Smooth muscle cell (in vitro differentiated cells): ENCODE measurements at regions not wholly inside any gene's neighbourhood (a gene's known extent, or its start where the extent isn't known, plus 50 kb on each side); places are given as distances from the start of the nearest gene placed in this dataset.

Source experiments
- DNase-seq: peaks from one replicate; lab custom pipeline; 2025; ENCODE audit not compliant: unreplicated experiment; lab: John Stamatoyannopoulos, UW
- H2AFZ ChIP-seq: fragments of 200-600 bp; sonication (generic); 2 replicates; pipeline ENCODE4 v1.6.0; 2016; ENCODE audit warnings: antibody characterized with exemption, low read depth, mild to moderate bottlenecking
- H3F3A ChIP-seq: fragments of 200-600 bp; sonication (generic); 2 replicates; pipeline ENCODE4 v1.6.0; 2017; ENCODE audit warnings: antibody characterized with exemption, low read depth
- H3K27ac ChIP-seq: fragments of 200-600 bp; sonication (generic); 2 replicates; pipeline ENCODE4 v1.5.1; 2016; ENCODE audit warnings: low read depth, mild to moderate bottlenecking
- H3K27me3 ChIP-seq: fragments of 200-600 bp; sonication (generic); 2 replicates; pipeline ENCODE4 v1.6.1; 2016; ENCODE audit warnings: low read depth, mild to moderate bottlenecking
- H3K36me3 ChIP-seq: fragments of 200-600 bp; sonication (generic); 2 replicates; pipeline ENCODE4 v1.5.1; 2016; ENCODE audit warnings: low read depth
- H3K4me1 ChIP-seq: fragments of 200-600 bp; sonication (generic); 2 replicates; pipeline ENCODE4 v1.5.1; 2016; ENCODE audit warnings: low read depth
- H3K4me2 ChIP-seq: fragments of 200-600 bp; sonication (generic); 2 replicates; pipeline ENCODE4 v1.6.0; 2016; ENCODE audit warnings: mild to moderate bottlenecking
- H3K4me3 ChIP-seq: fragments of 200-600 bp; sonication (generic); 2 replicates; pipeline ENCODE4 v1.5.1; 2016; ENCODE audit warnings: mild to moderate bottlenecking
- H3K79me2 ChIP-seq: fragments of 200-600 bp; sonication (generic); 2 replicates; pipeline ENCODE4 v1.6.0; 2016; ENCODE audit warnings: low read depth, mild to moderate bottlenecking
- H3K9ac ChIP-seq: fragments of 200-600 bp; sonication (generic); 2 replicates; pipeline ENCODE4 v1.6.0; 2016; ENCODE audit warnings: low read depth
- H3K9me3 ChIP-seq: fragments of 200-600 bp; sonication (generic); replicated peaks from 2 replicates; pipeline ENCODE4 v1.5.1; 2016; ENCODE audit warnings: low read depth
- H4K20me1 ChIP-seq: fragments of 200-600 bp; sonication (generic); 2 replicates; pipeline ENCODE4 v1.6.0; 2016; ENCODE audit warnings: low read depth
- WGBS: methylation state at CpG from one replicate; pipeline ENCODE4 v1.1.7; 2016; ENCODE audit warnings: low lambda C conversion rate; 5-methylcytosine and 5-hydroxymethylcytosine counted together
- TF ChIP-seq, protein P1 (sequence below): fragments of 200-600 bp; sonication (generic); IDR thresholded peaks from 2 replicates; pipeline ENCODE4 v1.5.1; 2017; ENCODE audit warnings: borderline replicate concordance, mild to moderate bottlenecking, antibody characterized with exemption; ENCODE audit not compliant: insufficient read depth, poor library complexity, severe bottlenecking

DNA sequence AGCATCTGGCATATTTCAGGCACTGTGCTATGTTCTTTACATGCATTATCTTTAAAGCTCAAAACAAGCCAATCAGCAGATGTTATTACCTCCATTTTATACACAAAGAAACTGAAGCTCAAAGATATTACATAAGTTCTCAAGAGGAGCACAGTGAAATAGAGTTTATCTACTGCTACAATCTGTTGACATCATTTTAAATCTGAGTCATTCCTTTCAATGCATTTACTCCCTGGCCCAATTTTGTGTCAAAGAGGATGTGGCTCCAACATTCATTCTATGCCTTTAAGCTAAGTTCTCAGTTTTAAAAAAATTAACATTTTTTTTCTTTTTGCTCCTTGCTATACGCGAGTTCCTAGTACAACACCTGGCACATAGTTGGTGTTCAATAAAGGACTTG is 486.3 kb upstream of the ZNF462 start:
- 82% methylated on average over 2 of the region's 2 CpGs for WGBS
- Histone ChIP-seq H3K4me2 (no peak overlapping the region), H3F3A (no peaks in the 10 kb centered on the region), H3K27ac (no peak overlapping the region), H2AFZ (no peak overlapping the region), H3K4me1 (no peaks in the 10 kb centered on the region), H3K36me3 (no peaks in the 10 kb centered on the region), H3K9me3 (peaks cover 5% of the 10 kb centered on the region), H4K20me1 (no peaks in the 10 kb centered on the region), H3K27me3 (no peaks in the 10 kb centered on the region), H3K9ac (no peak overlapping the region), H3K79me2 (no peaks in the 10 kb centered on the region), H3K4me3 (no peak overlapping the region)
- TF ChIP-seq, protein P1, sequence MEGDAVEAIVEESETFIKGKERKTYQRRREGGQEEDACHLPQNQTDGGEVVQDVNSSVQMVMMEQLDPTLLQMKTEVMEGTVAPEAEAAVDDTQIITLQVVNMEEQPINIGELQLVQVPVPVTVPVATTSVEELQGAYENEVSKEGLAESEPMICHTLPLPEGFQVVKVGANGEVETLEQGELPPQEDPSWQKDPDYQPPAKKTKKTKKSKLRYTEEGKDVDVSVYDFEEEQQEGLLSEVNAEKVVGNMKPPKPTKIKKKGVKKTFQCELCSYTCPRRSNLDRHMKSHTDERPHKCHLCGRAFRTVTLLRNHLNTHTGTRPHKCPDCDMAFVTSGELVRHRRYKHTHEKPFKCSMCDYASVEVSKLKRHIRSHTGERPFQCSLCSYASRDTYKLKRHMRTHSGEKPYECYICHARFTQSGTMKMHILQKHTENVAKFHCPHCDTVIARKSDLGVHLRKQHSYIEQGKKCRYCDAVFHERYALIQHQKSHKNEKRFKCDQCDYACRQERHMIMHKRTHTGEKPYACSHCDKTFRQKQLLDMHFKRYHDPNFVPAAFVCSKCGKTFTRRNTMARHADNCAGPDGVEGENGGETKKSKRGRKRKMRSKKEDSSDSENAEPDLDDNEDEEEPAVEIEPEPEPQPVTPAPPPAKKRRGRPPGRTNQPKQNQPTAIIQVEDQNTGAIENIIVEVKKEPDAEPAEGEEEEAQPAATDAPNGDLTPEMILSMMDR, result no peak
- no peak for DNase-seq

GRCh38 chr9:106383072-106383471 is 479.9 kb upstream of the ZNF462 start:
- no peaks in the 10 kb centered on the region for H3K9me3 ChIP-seq
- no peaks in the 10 kb centered on the region for H3K36me3 ChIP-seq
- no peak overlapping the region for H3K27ac ChIP-seq
- DNase-seq, result no peak
- H3K4me1 ChIP-seq, result no peaks in the 10 kb centered on the region
- H3K27me3 ChIP-seq, result no peaks in the 10 kb centered on the region
- no peak overlapping the region for H3K4me2 ChIP-seq
- H3K79me2 ChIP-seq, result no peaks in the 10 kb centered on the region
- no peak overlapping the region for H3K9ac ChIP-seq
- H2AFZ ChIP-seq, result no peak overlapping the region
- TF ChIP-seq, protein P1, result no peak
- 82% methylated on average over 4 of the region's 4 CpGs for WGBS
- no peak overlapping the region for H3K4me3 ChIP-seq
- H3F3A ChIP-seq, result no peaks in the 10 kb centered on the region
- no peaks in the 10 kb centered on the region for H4K20me1 ChIP-seq

DNA sequence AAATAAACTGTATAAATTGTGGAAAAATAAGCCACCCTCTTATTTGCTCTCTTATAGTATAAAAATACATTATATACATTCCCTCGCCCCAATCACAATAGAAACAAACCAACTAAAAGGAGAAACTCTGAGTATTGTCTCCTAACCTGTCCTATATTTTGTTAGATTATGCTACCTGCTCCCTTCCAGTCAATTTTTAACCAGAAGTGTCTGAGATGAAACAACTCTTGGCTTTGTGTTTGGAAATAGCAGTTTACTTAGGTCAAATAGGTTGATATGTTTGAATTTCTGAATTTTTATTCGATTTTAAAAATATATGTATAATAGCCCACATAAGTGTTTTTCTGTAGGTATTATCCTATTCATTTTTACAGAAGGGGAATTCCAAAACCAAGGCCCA is 475.0 kb upstream of the ZNF462 start:
- no peaks in the 10 kb centered on the region for H4K20me1 ChIP-seq
- H3K4me3 ChIP-seq, result no peak overlapping the region
- WGBS, result 90% methylated on average over 2 of the region's 2 CpGs
- H3K9ac ChIP-seq, result no peak overlapping the region
- no peaks in the 10 kb centered on the region for H3K79me2 ChIP-seq
- H3K4me2 ChIP-seq, result no peak overlapping the region
- H2AFZ ChIP-seq, result no peak overlapping the region
- no peaks in the 10 kb centered on the region for H3K36me3 ChIP-seq
- H3K4me1 ChIP-seq, result no peaks in the 10 kb centered on the region
- DNase-seq, result no peak
- no peaks in the 10 kb centered on the region for H3K9me3 ChIP-seq
- TF ChIP-seq, protein P1, result no peak
- no peaks in the 10 kb centered on the region for H3K27me3 ChIP-seq
- no peaks in the 10 kb centered on the region for H3F3A ChIP-seq
- no peak overlapping the region for H3K27ac ChIP-seq

DNA sequence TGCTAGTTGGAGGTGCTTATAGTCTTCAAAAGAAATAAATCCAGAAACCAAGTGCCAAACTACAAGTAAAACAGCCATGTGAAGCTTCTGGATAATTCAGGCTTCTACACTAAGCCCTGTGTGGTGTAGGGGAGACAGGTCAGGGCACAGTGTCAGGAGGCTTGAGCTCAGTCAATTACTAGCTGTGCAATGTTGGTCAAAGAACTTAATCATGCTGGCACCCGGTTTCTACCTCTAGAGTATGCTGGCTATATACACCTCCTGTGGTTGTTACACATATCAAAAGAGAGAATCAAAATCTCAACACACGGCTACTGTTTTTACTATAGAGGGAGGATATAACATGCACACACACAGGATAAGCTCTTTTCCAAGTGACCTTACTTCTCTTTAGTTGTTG is 469.7 kb upstream of the ZNF462 start:
- H3K4me1 ChIP-seq, result no peaks in the 10 kb centered on the region
- H3K9me3 ChIP-seq, result no peaks in the 10 kb centered on the region
- no peak for DNase-seq
- no peaks in the 10 kb centered on the region for H4K20me1 ChIP-seq
- H3K36me3 ChIP-seq, result no peaks in the 10 kb centered on the region
- no peaks in the 10 kb centered on the region for H3K79me2 ChIP-seq
- H3K27me3 ChIP-seq, result no peaks in the 10 kb centered on the region
- TF ChIP-seq, protein P1, result no peak
- no peak overlapping the region for H3K9ac ChIP-seq
- no peak overlapping the region for H3K4me2 ChIP-seq
- no peak overlapping the region for H3K4me3 ChIP-seq
- no peak overlapping the region for H2AFZ ChIP-seq
- no peaks in the 10 kb centered on the region for H3F3A ChIP-seq
- WGBS, result 91% methylated on average over 2 of the region's 2 CpGs
- H3K27ac ChIP-seq, result no peak overlapping the region
